Uterus (tissue), 2 donors: ENCODE measurements at regions not wholly inside any gene's neighbourhood (a gene's known extent, or its start where the extent isn't known, plus 50 kb on each side); places are given as distances from the start of the nearest gene placed in this dataset.

Source experiments
- POLR2A ChIP-seq, 2 donors: fragments of 450-650 bp; IDR thresholded peaks; one replicate each; pipeline ENCODE4 v1.6.1; 2016; ENCODE audit warnings: antibody characterized with exemption in 2 of 2, mild to moderate bottlenecking in 1 of 2, moderate library complexity in 1 of 2
- TF ChIP-seq, protein P1 (sequence below), 4 experiments: fragments of 200-600 bp in 2 of 4; fragments of 450-650 bp in 2 of 4; sonication (generic) in 2 of 4; IDR thresholded peaks; one replicate each; pipeline ENCODE4 v1.5.1; 2016 to 2019; ENCODE audit warnings: antibody characterized with exemption in 4 of 4, mild to moderate bottlenecking in 2 of 4, moderate library complexity in 1 of 4

DNA sequence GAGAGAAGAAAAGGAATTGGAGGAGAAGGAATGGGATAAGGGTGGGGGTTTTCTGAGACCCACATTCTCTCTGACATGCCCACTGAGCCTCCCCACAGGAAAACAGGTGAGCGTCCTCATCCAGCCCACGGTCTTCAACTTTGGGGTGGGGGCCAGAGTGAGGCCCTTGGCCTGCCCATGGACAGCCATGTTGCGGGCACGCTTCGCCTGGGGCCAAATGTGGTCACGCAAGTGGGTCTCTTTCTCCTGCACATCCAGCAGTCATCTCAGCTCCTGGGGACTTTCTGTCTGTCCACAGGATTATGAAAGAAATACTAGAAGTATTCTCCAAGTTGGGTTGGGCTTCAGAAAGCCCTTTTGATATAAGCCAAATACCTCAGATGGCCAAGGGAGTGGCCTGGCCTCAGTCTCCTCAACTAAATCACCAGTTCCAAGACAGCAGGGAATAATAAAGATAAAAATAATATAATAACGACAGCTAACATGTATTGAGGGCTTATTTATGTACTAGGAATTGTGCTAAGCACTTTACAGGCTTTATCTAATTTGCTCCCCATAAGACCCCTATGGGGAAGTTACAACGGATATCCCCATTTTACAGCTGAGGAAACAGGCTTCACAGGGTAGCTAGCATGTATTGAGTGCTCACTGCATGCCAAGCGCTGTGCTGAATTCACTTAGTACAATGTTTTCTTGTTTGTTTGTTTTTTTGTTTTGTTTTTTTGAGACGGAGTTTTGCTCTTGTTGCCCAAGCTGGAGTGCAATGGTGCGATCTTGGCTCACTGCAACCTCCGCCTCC lies 57.2 kb upstream of the LBX1 start:
- TF ChIP-seq, protein P1, sequence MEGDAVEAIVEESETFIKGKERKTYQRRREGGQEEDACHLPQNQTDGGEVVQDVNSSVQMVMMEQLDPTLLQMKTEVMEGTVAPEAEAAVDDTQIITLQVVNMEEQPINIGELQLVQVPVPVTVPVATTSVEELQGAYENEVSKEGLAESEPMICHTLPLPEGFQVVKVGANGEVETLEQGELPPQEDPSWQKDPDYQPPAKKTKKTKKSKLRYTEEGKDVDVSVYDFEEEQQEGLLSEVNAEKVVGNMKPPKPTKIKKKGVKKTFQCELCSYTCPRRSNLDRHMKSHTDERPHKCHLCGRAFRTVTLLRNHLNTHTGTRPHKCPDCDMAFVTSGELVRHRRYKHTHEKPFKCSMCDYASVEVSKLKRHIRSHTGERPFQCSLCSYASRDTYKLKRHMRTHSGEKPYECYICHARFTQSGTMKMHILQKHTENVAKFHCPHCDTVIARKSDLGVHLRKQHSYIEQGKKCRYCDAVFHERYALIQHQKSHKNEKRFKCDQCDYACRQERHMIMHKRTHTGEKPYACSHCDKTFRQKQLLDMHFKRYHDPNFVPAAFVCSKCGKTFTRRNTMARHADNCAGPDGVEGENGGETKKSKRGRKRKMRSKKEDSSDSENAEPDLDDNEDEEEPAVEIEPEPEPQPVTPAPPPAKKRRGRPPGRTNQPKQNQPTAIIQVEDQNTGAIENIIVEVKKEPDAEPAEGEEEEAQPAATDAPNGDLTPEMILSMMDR (IDR thresholded peaks at IDR 0.05) = no peak
- TF ChIP-seq POLR2A (IDR thresholded peaks at IDR 0.05) = no peak
